NCI-H1105 (cell line): ENCODE measurements at regions not wholly inside any gene's neighbourhood (a gene's known extent, or its start where the extent isn't known, plus 50 kb on each side); places are given as distances from the start of the nearest gene placed in this dataset.

Experiments used
- DNase-seq: peaks from one replicate; lab custom pipeline; 2025; lab: John Stamatoyannopoulos, UW

DNA sequence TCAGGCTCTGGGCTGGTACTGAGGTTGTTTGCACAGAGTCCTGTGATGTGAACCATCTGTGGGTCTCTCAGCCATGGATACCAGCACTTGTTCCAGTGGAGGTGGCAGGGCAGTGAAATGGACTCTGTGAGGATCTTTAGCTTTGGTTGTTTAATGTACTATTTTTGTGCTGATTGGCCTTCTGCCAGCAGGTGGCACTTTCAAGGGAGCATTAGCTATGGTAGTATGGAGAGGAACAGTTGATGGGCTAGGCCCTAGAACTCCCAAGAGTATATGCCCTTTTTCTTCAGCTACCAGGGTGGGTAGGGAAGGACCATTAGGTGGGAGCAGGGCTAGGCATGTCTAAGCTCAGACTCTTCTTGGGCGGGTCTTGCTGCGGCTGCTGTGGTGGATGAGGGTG is 257.0 kb upstream of the GYPC start:
- no peak for DNase-seq

DNA sequence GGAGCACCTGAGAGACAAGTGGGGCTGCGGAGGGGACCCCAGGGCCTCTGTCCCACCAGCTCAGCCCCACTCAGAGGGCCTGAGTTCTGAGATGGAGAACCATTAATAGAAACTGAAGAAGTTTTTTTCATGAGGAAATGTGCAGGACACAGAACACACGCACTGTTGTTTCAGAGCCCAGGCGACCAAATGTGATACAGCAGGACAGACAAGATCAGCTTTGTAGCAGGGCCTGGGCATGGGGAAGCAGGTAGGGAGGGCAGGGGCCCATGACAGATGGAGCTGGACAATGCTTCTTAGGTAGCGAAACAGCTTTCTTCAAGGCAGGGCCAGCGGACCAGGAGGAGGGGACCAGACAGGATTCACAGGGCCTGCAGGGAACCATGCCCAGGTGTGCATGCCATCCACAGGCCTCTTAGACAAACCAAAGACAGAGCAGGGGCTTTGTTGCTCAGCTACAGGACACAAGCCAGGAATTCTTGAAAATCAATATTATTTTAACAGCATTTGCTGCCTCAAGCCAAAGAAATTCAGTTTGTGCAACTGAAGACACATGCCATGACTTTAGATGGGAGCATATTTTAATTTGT is 252.8 kb upstream of the GYPC start:
- no peak for DNase-seq

DNA sequence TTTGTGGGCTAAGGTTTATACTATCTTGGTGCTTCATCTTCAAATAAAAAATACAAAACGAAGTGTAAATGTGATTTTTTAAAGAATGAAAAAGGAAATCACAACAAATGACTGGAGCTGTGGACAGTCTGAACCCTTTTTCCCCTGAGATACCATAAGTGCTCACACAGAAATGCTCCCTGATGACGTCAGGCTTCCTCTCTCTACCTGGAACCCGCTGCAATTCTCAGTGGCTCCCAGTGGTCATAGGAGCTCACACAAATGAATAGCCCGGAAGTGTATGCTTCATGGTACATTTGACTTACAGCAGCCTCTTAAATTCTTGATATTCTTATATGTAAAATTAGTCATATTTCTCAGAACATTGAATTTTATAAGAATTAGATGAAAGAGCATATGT is 249.7 kb upstream of the GYPC start:
- no peak for DNase-seq

DNA sequence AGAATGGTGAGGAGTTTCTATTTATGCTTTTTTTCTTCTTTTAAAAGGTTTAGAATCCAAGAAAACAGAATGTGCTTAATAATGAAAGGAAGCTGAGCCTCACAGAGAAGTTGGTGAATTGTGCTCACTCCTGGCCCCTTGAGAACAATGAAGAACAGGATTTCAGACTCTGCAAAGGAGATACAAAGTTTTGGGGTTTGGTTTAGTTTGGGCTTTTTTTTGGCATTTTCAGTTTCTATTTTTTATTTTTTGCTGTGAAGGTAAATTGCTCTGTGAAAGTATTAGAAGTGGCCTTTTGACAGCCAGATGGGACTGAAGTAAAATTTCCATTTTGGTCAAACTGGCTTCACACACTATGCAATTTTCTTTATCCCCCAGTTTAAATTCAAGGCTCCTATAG is 247.3 kb upstream of the GYPC start:
- no peak for DNase-seq

DNA sequence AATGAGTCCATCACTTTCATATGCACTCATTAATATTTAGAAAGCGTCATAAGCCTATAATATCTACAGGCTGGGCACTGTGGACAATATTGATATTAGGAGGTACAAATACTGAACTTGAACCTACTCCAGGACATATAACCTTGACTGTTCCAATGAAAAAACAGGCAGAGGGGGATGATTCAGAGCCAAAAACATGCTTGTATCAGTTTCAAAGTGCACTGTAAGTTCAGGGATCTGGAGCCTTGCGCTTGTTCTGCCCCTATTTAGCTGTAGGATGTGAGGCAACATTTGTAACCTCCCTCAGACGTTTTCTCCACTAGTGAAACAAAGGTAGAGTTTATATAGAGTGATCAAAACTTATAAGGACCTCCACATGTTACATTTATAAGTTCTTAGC is 246.1 kb upstream of the GYPC start:
- DNase-seq: no peak

DNA sequence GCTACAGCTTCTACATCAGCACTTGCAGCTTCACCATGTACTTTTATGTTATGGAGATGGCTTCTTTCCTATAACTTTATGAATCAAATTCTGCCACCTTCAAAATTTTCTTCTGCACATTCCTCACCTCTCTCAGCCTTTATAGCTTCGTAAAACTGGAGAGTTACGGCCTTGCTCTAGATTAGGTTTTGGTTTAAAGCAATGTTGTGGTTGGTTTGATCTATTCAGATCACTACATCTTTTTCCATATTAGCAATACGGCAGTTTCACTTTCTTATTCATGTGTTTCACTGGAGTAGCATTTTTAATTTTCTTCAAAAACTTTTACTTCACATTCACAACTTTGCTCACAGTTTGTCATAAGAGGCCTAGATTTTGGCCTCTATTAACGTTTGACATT is 242.9 kb upstream of the GYPC start:
- no peak for DNase-seq

DNA sequence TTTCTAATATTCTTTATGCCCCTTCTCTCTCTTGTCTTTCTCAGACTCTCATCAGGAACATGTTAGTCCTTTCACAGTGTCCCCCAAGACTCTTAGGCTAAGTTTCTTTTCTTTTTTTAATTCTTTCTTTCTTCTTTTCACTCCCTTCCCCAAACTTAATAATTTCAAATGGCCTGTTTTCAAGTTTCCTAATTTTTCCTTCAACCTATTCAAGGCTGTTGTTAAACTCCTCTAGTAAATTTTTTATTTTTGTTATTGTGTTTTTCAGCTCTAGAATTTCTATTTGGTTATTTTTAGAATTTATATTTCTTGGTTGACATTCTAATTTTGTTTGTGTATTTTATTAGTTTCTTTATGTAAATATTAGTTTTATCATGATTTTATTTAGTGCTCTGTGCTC is 236.6 kb upstream of the GYPC start:
- no peak for DNase-seq

DNA sequence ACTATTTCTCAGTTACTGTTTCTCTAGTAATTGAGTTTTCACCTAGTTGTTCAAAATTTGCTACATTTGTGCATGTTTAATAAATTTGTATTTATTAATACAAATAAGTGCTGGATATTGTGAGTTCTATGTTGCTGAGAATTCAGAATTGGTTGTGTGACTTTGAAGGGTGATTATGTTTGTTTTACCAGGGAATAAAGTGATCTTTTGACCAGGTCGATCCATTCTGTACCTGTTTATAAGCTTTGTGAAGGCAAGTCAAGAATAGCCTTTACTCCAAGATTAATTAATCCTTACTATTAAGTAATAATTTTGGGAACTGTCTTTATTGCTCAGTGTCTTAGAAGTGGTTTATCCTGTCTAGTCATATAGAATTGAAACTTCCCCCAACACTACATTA is 230.0 kb upstream of the GYPC start:
- DNase-seq: no peak

DNA sequence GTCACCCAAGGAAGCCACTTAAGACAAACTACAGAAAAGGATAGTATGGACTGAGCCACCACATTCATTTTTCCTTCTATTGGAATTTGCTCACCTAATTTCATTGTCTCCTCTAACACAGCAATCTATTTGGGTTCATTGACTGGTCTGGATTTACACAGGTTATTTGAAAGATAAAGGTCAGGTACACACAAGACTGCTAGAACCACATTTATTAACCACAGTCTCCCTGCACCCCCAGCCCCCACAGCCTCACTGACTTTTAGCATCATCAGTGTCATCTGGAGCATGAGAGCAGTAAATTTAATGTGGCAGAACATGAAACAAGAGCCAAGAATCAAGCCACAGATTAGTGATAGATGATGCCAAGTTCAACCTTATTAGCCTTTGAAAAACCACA is 226.9 kb upstream of the GYPC start:
- DNase-seq: no peak

DNA sequence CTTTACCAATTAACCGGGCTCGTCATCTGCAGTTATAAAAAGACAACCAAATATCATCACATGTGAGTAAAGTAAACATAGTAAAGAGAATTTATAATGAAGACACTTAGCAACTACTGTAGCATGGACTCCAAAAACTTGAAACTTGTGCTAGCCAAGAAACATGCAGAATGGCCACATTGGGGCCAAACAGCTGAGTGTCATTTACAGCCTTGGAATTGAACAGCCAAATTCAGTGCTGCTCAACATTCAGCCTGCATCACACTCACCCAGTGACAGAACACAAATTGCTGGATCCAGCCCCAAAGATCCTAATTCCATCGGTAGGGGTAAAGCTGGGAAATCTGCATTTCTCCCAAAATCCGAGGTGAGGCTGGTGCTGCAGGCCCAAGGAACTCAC is 224.8 kb upstream of the GYPC start:
- no peak for DNase-seq

DNA sequence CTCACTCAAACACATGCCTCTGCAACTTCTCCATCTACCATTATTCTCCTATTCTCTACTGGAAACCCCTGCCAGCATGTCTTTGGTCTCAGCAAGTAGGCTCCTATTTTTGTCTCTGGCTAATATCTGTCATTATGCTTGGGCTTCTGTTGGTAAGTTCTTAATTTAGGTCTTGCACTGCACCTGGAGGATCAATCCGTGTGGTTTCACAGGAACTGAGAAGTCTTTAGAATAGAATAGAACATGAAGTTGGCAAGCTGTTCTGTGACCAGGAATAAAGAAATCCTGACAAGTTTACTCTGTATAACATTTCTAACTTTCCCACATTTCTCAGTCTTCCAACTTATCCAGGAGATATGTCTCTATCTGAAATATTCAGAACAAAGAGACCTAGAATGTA is 219.5 kb upstream of the GYPC start:
- no peak for DNase-seq

DNA sequence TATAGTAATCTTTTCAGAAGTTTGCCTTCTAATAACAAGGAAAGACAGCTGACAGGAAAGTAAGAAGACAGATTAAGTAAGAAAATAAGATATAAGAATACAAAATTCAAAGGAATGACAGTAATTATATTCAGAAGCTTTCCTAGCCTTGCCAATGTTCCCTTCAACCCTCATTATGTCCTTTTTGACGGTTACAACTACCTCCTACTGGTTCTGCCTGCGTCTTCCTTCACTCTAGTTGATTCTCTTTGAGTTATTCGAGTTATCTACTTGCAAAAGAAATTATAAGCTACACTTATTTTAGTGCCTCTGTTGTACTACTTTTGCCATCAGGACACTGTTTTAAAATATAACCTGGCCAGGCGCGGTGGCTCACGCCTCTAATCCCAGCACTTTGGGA is 218.9 kb upstream of the GYPC start:
- no peak for DNase-seq

DNA sequence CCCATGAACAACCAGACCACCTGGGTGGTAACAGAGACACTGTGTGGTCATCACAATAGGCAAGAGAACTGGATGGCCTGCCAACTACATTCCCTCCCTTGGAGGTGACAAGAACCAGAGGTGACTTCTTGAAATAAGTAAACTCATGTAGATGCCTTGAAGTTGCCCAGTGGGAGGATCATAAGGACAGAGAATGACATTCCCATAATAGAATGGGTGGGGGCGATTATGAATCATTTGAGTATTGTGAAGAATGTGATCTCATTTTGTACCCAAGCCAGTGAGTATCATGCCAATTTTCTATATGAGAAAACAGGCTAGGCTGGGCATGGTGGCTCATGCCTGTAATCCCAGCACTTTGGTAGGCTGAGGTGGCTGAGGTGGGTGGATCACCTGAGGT is 211.4 kb upstream of the GYPC start:
- no peak for DNase-seq

DNA sequence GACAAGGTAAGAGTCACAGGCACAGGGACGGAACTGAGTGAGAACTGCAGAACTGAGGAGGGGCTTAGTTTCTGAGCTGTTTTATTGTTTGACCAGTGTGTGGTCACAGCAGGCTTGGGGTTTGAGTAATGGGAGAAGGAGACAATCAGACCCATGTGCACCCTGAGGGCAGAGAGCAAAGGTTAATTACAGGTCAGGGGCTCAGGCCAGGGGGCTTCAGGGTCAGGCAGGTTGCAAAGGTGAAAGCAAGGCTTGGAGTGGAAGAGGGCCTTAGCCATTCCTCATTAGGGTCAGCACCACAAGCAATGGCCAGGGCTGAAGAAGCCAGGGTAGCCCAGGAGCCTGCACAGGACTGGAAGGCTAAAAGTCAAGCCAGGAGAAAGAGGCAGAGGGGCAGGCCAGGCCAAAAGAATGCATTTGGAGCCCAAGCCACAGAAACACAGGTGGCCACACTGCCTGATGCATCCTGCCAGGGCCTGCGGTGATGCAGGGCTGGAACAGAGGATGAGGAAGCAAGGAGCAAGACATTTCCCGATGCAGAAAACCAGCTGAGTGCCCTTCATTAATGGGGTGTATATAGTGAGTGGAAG is 209.8 kb upstream of the GYPC start:
- no peak for DNase-seq

DNA sequence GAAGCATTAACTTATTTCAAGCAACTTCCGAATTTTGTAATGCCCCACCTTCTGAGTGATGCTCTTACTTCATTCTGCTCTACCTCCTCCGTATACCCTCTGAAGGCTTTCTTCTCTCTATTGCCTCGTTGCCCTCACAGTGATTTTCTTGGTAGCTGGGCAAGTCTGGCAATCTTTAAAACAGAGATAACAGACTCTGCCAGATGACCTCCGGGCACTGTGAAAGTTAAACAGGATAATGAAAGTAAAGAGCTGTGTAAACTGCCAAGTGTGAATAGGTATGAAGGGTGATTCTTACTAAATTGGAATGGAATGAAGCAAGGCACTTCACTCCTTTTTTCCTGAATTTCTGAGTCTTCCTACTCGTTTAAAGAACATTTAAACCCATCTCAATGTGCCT is 207.3 kb upstream of the GYPC start:
- no peak for DNase-seq

DNA sequence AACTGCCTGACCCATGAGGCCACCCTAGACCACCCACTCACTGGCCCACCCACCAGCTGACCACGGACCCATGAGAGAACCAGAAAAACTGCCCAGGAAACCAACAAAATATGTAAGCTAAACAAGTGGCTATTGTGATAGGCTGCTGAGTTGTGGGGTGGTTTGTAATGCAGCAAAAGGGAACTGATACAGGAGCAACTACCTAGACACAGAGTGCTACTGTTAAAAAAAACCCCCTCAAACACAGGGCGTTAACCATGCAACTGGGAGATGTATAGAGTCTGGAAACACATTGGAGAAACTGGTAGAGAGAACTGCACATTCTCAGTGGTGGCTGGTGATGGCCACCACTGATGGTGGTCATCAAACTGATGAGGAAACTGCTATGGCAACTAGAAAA is 206.3 kb upstream of the GYPC start:
- DNase-seq: no peak

DNA sequence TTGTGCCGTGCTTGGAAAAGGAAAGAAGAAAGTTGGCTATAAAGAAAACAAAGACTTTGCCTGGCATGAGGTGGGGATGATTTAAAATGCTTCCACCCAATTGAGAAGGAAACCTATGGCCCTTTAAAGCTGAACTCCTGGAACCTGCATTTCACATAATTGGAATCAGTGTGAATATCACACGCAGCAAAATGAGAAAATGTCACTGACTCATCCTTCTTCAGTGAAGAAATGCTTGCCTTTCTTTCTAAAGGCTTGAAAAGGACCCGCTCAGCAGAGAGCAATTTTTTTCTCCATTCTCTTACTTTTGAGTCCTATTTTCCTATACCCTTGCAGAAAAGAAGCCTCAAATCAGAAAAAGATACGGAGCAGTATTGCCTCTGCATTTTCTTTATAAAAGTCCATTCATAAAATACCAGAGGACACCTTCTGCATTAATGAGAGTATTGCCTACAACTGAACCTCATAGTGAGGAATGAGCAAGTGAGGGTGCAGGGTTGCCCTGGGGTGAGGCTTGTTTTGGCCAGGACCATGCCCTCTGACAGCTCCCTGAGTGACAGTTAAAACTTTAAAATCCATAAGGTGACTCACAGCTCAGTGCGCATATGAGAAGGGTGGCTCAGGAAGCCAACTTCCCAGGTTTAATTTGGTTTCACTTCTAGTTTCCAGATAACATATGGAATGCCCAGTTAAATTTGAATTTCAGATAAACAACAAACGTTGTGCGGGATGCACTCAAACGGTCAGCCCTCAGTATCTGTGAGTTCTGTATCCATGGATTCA is 191.9 kb upstream of the GYPC start:
- no peak for DNase-seq

DNA sequence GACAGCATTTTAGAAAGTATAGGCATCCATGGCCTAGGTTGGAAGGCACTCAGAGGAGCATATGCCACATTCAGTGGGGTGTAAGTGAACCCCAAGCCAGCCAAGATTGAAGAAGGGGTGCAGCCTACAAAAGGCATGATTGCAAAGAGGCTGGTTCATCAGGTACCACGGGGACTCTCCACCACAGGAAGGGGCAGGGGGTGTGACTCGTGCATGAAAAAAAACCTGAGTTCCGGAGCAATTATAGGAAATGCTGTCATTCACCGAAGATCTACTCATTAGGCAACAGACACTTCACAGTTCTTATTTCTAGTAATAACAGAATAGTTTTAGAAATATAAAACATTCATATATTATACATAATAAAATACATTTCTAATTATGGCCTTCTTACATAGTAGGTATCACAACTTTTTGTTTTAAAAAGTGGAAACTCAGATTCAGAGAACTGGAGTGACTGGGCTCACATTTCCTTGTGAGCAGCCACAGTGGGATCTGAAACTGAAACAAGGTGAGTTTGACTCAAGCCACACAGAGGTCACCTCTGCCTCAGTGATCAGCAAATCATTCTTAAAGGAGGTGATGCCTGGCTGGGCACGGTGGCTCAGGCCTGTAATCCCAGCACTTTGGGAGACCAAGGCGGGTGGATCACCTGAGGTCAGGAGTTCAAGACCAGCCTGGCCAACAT is 188.4 kb upstream of the GYPC start:
- no peak for DNase-seq

DNA sequence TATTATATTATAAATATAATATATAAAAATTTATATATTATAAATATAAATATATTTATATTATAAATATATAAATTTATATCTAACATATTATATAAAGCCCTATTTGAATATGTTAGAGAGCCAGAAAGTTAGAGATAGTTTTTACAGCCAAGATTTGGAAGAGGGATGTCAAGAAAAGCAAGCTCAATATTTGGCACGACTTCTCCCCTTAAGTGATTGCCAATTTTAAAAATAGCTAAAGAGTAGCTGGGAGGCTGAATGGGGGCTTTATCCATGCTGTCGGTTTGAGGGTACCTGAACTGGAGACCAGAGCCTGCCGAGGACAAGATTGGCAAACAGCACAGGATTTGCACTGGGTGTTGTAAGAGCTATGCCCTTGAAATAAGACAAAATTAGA is 180.9 kb upstream of the GYPC start:
- DNase-seq: no peak

DNA sequence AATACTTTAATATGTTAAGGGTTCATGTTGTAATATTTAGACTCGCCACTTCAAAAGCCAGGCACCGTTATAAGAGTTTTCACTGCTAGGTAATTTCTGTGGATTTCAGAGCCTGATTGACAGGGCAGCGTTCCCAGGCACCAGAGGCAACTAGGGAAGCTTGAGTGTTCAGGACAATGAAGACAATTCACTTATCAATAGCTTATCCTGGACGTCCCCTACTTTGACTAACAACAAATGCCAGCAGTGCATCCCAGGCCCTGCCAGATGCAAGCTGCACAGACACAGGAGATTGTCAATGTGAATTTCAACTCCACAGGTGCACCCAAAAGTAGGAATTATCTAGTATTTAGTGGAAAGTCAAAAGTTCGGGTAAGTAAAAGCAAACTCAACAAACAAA is 179.3 kb upstream of the GYPC start:
- DNase-seq: no peak

DNA sequence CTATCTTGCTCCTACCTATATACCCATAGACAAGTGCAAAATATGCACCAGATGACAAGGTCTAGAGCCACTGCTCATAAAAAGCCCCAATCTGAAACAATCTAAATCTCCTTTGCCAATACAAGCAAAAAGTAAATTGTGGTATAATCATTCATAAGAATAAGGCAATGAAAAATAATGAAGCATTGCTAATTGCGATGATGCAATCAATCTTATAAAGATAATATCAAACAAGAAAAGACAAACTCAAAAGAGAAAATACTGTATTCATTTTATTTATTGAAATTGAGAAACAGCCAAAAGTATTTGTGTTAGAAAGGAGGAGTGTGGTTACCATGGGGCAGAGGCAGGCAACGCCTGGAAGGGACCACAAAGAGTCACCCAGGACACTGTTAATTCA is 175.9 kb upstream of the GYPC start:
- DNase-seq: no peak

DNA sequence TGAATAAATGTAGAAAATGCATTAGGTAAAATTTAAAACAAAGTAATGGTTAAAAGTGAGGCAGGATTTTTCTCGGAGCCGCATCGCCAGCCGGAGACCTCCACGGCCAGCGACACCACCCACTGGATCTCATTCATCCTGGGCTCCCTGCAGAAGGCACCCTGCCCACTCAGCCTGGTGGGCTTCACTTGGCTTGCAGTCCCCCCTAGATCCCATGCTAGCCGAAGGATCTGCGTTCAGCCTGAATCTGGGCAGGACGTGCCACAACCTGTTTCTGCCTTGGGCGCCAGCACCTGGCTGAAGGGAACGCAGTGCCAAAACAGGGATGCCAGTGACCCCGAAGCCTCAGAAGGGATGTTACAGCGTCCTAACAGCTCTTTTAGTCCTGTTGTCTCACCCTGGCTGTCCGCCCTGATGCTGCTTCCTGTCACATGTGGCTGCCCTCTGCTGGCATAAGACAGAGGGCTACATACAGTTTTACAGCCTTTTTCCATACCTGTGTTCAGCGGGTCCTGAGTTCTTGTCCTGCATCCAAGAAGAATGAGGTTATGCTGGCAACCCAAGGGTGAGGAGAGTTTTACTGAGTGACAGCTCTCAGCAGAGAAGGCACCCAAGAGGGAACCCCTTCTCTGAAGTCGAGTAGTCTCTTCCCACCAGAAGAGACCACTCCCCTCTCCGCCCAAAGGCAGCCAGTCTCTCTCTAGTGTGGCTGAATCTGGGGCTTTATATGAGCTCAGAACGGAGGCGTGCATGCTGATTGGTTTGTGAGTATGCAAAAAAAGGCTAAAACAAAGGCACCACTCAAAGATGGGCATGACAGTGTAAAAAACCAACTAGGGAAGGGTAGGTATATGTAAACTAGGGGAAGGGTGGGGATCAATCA is 173.1 kb upstream of the GYPC start:
- DNase-seq: no peak
